ENCODE measurements at regions not wholly inside any gene's neighbourhood (a gene's known extent, or its start where the extent isn't known, plus 50 kb on each side); places are given as distances from the start of the nearest gene placed in this dataset.

- TF ChIP-seq, protein P1, sequence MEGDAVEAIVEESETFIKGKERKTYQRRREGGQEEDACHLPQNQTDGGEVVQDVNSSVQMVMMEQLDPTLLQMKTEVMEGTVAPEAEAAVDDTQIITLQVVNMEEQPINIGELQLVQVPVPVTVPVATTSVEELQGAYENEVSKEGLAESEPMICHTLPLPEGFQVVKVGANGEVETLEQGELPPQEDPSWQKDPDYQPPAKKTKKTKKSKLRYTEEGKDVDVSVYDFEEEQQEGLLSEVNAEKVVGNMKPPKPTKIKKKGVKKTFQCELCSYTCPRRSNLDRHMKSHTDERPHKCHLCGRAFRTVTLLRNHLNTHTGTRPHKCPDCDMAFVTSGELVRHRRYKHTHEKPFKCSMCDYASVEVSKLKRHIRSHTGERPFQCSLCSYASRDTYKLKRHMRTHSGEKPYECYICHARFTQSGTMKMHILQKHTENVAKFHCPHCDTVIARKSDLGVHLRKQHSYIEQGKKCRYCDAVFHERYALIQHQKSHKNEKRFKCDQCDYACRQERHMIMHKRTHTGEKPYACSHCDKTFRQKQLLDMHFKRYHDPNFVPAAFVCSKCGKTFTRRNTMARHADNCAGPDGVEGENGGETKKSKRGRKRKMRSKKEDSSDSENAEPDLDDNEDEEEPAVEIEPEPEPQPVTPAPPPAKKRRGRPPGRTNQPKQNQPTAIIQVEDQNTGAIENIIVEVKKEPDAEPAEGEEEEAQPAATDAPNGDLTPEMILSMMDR (conservative IDR thresholded peaks at IDR 0.05; ENCODE audit: low read depth, low read length): no peak
- H3K4me3 ChIP-seq (ENCODE audit: low read length): no peak overlapping the region
- DNase-seq (ENCODE audit: low read depth): no peak
Observed at GRCh38 chr16:22678311-22678710, 135.7 kb upstream of the HS3ST2 start.

GRCh38 chr16:22681554-22682291, 132.2 kb upstream of the HS3ST2 start:
- no peak overlapping the region for H3K4me3 ChIP-seq (ENCODE audit: low read length)
- TF ChIP-seq, protein P1 (conservative IDR thresholded peaks at IDR 0.05; ENCODE audit: low read depth, low read length): no peak
- no peak for DNase-seq (ENCODE audit: low read depth)

DNA sequence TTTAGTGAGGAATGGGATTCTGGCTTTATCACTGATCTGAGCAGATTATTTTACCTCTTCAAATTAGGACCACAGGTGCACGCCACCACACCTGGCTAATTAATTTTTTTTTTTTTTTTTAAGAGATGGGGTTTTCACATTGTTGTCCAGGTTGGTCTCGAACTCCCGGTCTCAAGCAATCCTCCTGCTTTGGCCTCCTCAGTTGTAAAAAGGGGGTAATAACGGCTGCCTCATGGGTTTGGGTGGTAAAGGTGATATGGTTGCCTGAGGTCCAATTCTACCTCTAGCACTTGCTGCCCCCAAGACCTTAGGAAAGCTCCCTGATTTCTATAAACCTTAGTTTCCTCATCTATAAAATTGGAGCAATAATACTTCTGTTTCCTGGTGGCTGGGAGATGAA, 130.7 kb upstream of the HS3ST2 start:
- no peak overlapping the region for H3K4me3 ChIP-seq (ENCODE audit: low read length)
- TF ChIP-seq, protein P1 (conservative IDR thresholded peaks at IDR 0.05; ENCODE audit: low read depth, low read length): no peak
- DNase-seq (ENCODE audit: low read depth): no peak

DNA sequence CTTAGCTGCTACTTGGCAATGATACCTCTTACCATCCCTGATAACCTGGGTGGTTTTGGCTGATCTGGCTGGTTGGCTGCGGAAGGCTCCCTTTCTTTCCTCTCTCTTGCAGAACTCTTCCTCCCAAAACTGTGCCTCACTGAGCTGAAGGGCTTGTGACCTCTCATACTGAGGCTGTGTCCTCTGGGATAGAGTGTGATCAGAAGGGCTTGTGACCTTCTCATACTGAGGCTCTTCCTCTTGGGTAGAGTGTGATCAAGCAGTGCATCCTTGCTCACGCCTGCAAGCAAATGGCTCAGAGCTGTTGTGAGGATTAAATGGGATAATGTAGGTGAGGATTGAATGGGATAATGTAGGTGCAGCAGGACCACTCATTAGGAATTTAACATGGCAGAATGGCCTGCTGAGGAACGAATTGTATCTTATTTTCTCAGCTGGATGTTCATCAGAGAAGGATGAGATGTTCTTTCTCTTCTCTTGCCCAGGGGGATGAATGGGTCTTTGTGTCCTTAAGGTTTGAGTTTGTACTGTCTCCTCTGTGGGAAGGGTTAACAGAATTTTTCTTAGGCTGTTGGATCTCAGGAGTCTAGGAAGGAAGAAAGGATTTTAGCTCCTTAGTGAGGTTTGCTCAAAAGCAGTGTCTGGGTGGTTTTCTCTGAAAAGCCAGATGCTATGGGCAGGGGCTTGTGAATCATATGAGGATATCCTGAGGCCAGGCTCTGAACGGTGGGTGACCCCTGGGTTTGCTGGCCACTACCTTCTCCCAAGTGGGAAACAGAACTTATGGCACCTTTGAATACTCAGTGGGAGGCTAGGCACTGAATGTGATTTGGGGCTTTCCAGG, 130.0 kb upstream of the HS3ST2 start:
- no peak for DNase-seq (ENCODE audit: low read depth)
- H3K4me3 ChIP-seq (ENCODE audit: low read length): no peak overlapping the region
- TF ChIP-seq, protein P1 (conservative IDR thresholded peaks at IDR 0.05; ENCODE audit: low read depth, low read length): no peak

- no peak overlapping the region for H3K4me3 ChIP-seq (ENCODE audit: low read length)
- no peak for DNase-seq (ENCODE audit: low read depth)
- TF ChIP-seq, protein P1 (conservative IDR thresholded peaks at IDR 0.05; ENCODE audit: low read depth, low read length): no peak
Observed at GRCh38 chr16:22684574-22685458, 129.1 kb upstream of the HS3ST2 start.

DNA sequence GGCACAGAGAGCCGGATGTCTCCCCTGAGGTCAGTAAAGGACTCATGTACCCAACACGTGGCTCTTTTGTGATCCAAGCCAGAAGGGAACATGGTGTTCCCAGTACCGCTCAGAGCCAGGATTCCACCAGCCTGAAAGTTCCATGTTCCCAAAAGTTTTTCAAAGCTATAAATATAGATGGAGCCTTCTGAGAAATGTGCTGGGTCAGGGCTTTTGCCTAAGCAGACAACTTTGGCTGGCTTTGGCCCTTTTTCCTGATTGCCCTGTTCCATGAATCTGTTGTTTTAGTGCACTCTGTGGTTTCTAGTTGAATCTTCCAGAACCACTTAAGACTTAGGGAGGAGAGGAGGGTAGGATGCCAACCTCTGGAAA, 128.5 kb upstream of the HS3ST2 start:
- TF ChIP-seq, protein P1 (conservative IDR thresholded peaks at IDR 0.05; ENCODE audit: low read depth, low read length): no peak
- DNase-seq (ENCODE audit: low read depth): no peak
- H3K4me3 ChIP-seq (ENCODE audit: low read length): no peak overlapping the region

All from retinal pigment epithelial cell (primary cell).